Prostate gland (tissue), 2 donors: ENCODE measurements at regions not wholly inside any gene's neighbourhood (a gene's known extent, or its start where the extent isn't known, plus 50 kb on each side); places are given as distances from the start of the nearest gene placed in this dataset.
"Not testable (repeated sequence)": the region's sequence is repeated elsewhere in the genome, so short reads cannot be mapped to it uniquely, and the experiment has no call there.

Source experiments
- DNase-seq: peaks from one replicate; pipeline ENCODE4 v3.0.0-alpha.2; 2019; ENCODE audit warnings: low spot score
- H3K27ac ChIP-seq, 2 donors: fragments of 200-600 bp; sonication (generic); 2 replicates each; pipeline ENCODE4 v1.5.1; 2017 to 2019
- H3K27me3 ChIP-seq: fragments of 200-600 bp; sonication (generic); replicated peaks from 2 replicates; pipeline ENCODE4 v1.5.1; 2019; ENCODE audit not compliant: insufficient read depth
- H3K36me3 ChIP-seq, 2 donors: fragments of 200-600 bp; sonication (generic); 1 replicate in 1 of 2; 2 replicates in 1 of 2; pipeline versions ENCODE4 v1.5.1 to v1.8.1; 2017 to 2019
- H3K4me1 ChIP-seq: fragments of 200-600 bp; sonication (generic); replicated peaks from 2 replicates; pipeline ENCODE4 v1.5.1; 2019
- H3K4me3 ChIP-seq, 2 donors: fragments of 200-600 bp; sonication (generic); 2 replicates each; pipeline ENCODE4 v1.5.1; 2017 to 2019
- H3K9me3 ChIP-seq: fragments of 200-600 bp; sonication (generic); 2 replicates; pipeline ENCODE4 v1.5.1; 2017
- POLR2A ChIP-seq: fragments of 450-650 bp; IDR thresholded peaks from one replicate; pipeline ENCODE4 v1.6.1; 2016; ENCODE audit warnings: antibody characterized with exemption, mild to moderate bottlenecking
- POLR2AphosphoS5 ChIP-seq: sonication (generic); formaldehyde crosslinking; IDR thresholded peaks from one replicate; pipeline ENCODE4 v1.6.1; 2017; ENCODE audit warnings: antibody characterized with exemption
- WGBS: methylation state at CpG from one replicate; pipeline ENCODE4 v1.1.5; 2018; 5-methylcytosine and 5-hydroxymethylcytosine counted together
- intact Hi-C: fragments of 100-400 bp; cut with DNase I; formaldehyde crosslinking; loops from one replicate; pipeline ENCODE4 v1.14.2; 2022
- TF ChIP-seq, protein P1 (sequence below), 4 experiments: fragments of 200-600 bp in 2 of 4; fragments of 450-650 bp in 2 of 4; sonication (generic) in 2 of 4; IDR thresholded peaks; 1 replicate in 3 of 4; 2 replicates in 1 of 4; pipeline ENCODE4 v1.5.1; 2016 to 2019; ENCODE audit warnings: antibody characterized with exemption in 4 of 4, mild to moderate bottlenecking in 2 of 4, moderate library complexity in 2 of 4

DNA sequence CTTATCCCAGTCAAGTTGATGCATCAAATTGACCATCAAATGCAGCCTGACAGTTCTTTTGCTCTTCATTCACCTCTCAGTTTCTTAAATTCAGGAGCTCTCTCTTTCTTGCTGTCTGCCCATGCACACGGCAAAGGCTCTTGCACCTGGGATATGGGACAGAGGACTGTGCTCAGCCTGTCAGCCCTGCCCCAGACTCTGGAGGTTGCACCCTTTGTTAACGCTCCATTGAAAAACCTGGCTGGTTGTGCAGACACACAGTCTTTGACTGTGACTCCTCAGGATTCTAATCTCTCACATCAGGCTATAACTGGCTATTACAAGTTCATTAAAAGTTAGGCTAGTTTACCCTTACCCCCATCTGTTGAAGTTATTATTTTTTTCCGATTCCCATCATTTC is 1032.5 kb downstream of the SOCS6 start:
- TF ChIP-seq, protein P1, sequence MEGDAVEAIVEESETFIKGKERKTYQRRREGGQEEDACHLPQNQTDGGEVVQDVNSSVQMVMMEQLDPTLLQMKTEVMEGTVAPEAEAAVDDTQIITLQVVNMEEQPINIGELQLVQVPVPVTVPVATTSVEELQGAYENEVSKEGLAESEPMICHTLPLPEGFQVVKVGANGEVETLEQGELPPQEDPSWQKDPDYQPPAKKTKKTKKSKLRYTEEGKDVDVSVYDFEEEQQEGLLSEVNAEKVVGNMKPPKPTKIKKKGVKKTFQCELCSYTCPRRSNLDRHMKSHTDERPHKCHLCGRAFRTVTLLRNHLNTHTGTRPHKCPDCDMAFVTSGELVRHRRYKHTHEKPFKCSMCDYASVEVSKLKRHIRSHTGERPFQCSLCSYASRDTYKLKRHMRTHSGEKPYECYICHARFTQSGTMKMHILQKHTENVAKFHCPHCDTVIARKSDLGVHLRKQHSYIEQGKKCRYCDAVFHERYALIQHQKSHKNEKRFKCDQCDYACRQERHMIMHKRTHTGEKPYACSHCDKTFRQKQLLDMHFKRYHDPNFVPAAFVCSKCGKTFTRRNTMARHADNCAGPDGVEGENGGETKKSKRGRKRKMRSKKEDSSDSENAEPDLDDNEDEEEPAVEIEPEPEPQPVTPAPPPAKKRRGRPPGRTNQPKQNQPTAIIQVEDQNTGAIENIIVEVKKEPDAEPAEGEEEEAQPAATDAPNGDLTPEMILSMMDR (IDR thresholded peaks at IDR 0.05): no peak
- TF ChIP-seq POLR2AphosphoS5 (no peak), POLR2A (no peak)
- no peak overlapping the region for H3K4me3 ChIP-seq
- H3K36me3 ChIP-seq: no peaks in the 10 kb centered on the region
- no peaks in the 10 kb centered on the region for H3K27me3 ChIP-seq
- DNase-seq: no peak
- H3K9me3 ChIP-seq: no peaks in the 10 kb centered on the region
- intact Hi-C loops: no loop called here
- WGBS: 62% methylated on average over 3 of the region's 3 CpGs
- H3K27ac ChIP-seq: no peak overlapping the region
- H3K4me1 ChIP-seq: no peaks in the 10 kb centered on the region

DNA sequence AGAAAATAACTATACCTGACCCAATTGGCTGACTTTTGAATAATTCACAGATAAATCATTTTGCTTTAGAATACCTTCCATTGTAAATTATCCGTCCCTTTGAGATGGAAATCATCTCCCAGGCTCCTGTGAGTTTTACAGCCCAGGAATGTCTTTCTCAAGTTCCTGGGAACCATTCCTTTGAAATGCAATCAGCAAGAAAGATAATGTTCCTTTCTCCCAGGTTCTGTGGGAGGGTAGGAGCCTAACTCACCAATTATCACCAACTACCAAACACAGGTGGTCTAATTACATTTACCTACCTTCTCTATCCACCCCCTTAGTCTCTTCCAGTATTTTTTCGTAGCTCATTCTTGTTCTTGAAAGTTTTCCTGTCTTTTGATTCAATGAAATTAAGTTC is 1016.0 kb downstream of the SOCS6 start:
- H3K4me1 ChIP-seq: no peaks in the 10 kb centered on the region
- no peak overlapping the region for H3K4me3 ChIP-seq
- intact Hi-C loops: no loop called here
- TF ChIP-seq POLR2A: no peak
- TF ChIP-seq POLR2AphosphoS5: no peak
- TF ChIP-seq, protein P1 (IDR thresholded peaks at IDR 0.05): no peak
- no peaks in the 10 kb centered on the region for H3K36me3 ChIP-seq
- WGBS: 43% methylated on average over 2 of the region's 2 CpGs
- no peaks in the 10 kb centered on the region for H3K9me3 ChIP-seq
- no peaks in the 10 kb centered on the region for H3K27me3 ChIP-seq
- no peak overlapping the region for H3K27ac ChIP-seq
- no peak for DNase-seq

DNA sequence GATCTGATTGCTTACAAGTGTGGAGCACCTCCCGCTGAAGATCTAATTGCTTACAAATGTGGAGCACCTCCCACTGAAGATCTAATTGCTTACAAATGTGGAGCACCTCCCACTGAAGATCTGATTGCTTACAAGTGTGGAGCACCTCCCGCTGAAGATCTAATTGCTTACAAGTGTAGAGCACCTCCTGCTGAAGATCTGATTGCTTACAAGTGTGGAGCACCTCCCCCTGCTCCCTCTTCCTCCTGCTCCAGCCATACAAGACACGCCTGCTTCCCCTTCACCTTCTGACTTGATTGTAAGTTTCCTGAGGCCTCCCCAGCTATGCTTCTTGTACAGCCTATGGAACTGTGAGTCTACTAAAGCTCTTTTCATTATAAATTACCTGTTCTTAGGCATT is 1014.9 kb downstream of the SOCS6 start:
- intact Hi-C loops, H3K4me1 ChIP-seq, H3K36me3 ChIP-seq, H3K27ac ChIP-seq, H3K9me3 ChIP-seq, H3K4me3 ChIP-seq, H3K27me3 ChIP-seq, DNase-seq: not testable (repeated sequence)
- WGBS: 55% methylated on average over 3 of the region's 3 CpGs

DNA sequence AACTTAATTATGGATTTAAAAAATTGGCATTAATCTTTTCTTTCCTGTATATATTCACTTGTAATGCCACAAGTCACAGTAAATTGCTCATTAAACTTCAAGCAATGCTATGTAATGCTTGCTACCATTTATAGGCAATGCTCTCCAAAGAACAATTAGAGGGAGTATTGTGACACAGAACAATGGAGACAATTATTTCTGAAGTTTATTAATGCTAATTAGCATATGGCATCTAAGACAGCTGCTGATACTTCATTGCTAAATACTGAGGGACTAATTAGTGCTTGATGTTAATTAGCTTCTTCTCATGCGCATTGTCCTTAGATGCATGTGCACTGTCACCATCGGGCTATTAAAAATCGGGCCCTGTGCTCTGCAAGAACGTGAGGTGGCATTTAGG is 1012.8 kb downstream of the SOCS6 start:
- Histone ChIP-seq H3K27ac (no peak overlapping the region), H3K9me3 (no peaks in the 10 kb centered on the region), H3K36me3 (no peaks in the 10 kb centered on the region), H3K4me1 (no peaks in the 10 kb centered on the region), H3K27me3 (no peaks in the 10 kb centered on the region), H3K4me3 (no peak overlapping the region)
- TF ChIP-seq POLR2A (no peak), POLR2AphosphoS5 (no peak)
- TF ChIP-seq, protein P1 (IDR thresholded peaks at IDR 0.05): no peak
- 85% methylated on average over 4 of the region's 4 CpGs for WGBS
- DNase-seq: no peak
- intact Hi-C loops: no loop called here

DNA sequence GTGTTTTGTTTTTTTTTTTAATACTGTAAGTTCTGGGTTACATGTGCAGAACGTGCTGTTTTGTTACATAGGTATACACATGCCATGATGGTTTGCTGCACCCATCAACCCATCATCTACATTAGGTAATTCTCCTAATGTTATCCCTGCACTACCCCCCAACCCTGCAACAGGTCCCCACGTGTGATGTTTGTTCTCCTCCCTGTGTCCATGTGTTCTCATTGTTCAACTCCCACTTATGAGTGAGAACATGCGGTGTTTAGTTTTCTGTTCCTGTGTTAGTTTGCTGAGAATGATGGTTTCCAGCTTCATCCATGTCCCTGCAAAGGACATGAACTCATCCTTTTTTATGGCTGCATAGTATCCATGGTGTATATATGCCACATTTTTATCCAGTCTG is 1005.4 kb downstream of the SOCS6 start:
- H3K9me3 ChIP-seq, intact Hi-C loops, DNase-seq, H3K4me1 ChIP-seq, H3K36me3 ChIP-seq, H3K27me3 ChIP-seq, H3K27ac ChIP-seq, H3K4me3 ChIP-seq: not testable (repeated sequence)
- 80% methylated on average over 3 of the region's 3 CpGs for WGBS

DNA sequence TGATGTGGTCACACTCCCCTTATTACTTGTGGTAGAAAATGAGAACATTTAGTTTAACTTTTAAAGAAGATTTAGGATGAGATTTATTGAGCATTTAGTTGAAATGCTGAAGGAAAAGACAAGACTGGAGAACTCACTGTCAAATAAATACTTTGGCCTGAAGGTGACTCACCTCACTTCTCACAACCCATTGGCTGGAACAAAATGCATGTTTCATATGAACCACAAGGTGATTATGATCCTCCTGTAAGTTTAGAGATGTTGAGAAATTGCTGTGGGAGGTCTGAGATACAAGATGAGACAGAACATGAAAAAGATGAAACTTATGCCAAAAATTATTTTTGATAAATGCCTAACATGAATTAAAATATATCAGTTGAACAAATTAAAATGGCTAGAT is 1004.5 kb downstream of the SOCS6 start:
- Histone ChIP-seq H3K9me3 (no peaks in the 10 kb centered on the region), H3K4me3 (no peak overlapping the region), H3K27me3 (no peaks in the 10 kb centered on the region), H3K36me3 (no peaks in the 10 kb centered on the region), H3K4me1 (no peaks in the 10 kb centered on the region), H3K27ac (no peak overlapping the region)
- DNase-seq: no peak
- intact Hi-C loops: no loop called here
- no peak for TF ChIP-seq POLR2A
- TF ChIP-seq, protein P1 (IDR thresholded peaks at IDR 0.05): no peak
- TF ChIP-seq POLR2AphosphoS5: no peak
